ENCODE measurements at regions not wholly inside any gene's neighbourhood (a gene's known extent, or its start where the extent isn't known, plus 50 kb on each side); places are given as distances from the start of the nearest gene placed in this dataset.

DNA sequence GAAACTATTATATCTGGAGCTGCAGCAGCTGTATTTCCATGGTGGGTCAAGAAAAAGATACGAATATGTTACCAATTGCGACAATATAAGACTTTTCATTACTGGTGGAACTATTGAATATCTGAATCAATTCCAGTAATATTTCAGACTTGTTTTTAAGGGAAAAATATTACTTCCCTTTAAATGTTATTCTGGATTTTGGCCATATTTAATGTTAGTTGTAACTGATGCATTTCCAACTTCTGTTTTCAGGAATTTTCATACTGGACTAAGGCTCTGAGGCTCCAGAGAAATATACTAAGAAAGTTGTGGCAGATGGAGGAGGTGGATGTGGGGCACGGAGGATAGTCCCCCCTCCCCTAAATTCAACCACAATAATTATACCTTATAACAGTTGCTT is 555.2 kb upstream of the SETBP1 start:
- WGBS, 2 experiments (ENCODE audit: insufficient coverage in 1 of 2, insufficient read length in 1 of 2) = 93 to 100% methylated on average over 2 to 3 of the region's 3 CpGs
- H3K27ac ChIP-seq (ENCODE audit: low read depth, low read length) = no peak overlapping the region
- H3K9ac ChIP-seq (ENCODE audit: extremely low read depth, low read length, poor library complexity, severe bottlenecking) = no peak overlapping the region
- H3K27me3 ChIP-seq (ENCODE audit: control insufficient read depth, insufficient read depth, low read length, poor library complexity, severe bottlenecking) = no peaks in the 10 kb centered on the region
- TF ChIP-seq, protein P1, sequence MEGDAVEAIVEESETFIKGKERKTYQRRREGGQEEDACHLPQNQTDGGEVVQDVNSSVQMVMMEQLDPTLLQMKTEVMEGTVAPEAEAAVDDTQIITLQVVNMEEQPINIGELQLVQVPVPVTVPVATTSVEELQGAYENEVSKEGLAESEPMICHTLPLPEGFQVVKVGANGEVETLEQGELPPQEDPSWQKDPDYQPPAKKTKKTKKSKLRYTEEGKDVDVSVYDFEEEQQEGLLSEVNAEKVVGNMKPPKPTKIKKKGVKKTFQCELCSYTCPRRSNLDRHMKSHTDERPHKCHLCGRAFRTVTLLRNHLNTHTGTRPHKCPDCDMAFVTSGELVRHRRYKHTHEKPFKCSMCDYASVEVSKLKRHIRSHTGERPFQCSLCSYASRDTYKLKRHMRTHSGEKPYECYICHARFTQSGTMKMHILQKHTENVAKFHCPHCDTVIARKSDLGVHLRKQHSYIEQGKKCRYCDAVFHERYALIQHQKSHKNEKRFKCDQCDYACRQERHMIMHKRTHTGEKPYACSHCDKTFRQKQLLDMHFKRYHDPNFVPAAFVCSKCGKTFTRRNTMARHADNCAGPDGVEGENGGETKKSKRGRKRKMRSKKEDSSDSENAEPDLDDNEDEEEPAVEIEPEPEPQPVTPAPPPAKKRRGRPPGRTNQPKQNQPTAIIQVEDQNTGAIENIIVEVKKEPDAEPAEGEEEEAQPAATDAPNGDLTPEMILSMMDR (conservative IDR thresholded peaks at IDR 0.05) = no peak
- H3K4me1 ChIP-seq (ENCODE audit: control insufficient read depth, insufficient read depth, low read length) = no peaks in the 10 kb centered on the region
- DNase-seq = no peak
- H3K4me3 ChIP-seq (ENCODE audit: low read length) = no peak overlapping the region
- Mint-ChIP-seq H3K36me3 (ENCODE audit: low read depth) (no peaks in the 10 kb centered on the region), H3K4me1 (no peaks in the 10 kb centered on the region), H3K4me3 (no peak overlapping the region), H3K27me3 (ENCODE audit: insufficient read depth) (no peaks in the 10 kb centered on the region), H3K27ac (no peak overlapping the region), H3K9me3 (no peaks in the 10 kb centered on the region)
- H3K9me3 ChIP-seq (ENCODE audit: control insufficient read depth, low read length) = no peaks in the 10 kb centered on the region
- no peaks in the 10 kb centered on the region for H3K36me3 ChIP-seq (ENCODE audit: control insufficient read depth, insufficient read depth, low read length)

DNA sequence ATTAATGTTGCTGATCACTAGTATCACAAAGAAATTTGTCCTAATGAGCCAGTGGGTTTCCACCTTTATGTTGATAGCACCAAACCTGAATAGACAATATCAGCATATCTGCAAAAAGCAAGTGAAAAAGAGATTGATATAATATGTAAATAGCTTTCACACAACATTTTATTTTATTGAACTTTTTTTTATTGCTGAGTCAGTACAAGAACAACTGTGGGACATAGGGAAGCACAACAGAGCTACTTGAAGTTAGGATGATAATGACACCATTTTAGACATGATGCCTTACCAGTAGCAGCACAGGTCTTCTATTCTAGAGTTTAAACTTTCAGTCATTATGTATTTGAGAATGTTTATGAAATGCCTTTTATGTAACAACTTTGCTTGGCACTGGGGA is 554.1 kb upstream of the SETBP1 start:
- H3K9me3 ChIP-seq (ENCODE audit: control insufficient read depth, low read length) = no peaks in the 10 kb centered on the region
- H3K27ac ChIP-seq (ENCODE audit: low read depth, low read length) = no peak overlapping the region
- H3K27me3 ChIP-seq (ENCODE audit: control insufficient read depth, insufficient read depth, low read length, poor library complexity, severe bottlenecking) = no peaks in the 10 kb centered on the region
- H3K9ac ChIP-seq (ENCODE audit: extremely low read depth, low read length, poor library complexity, severe bottlenecking) = no peak overlapping the region
- Mint-ChIP-seq H3K36me3 (ENCODE audit: low read depth) (no peaks in the 10 kb centered on the region), H3K9me3 (no peaks in the 10 kb centered on the region), H3K27ac (no peak overlapping the region), H3K27me3 (ENCODE audit: insufficient read depth) (no peaks in the 10 kb centered on the region), H3K4me3 (no peak overlapping the region), H3K4me1 (no peaks in the 10 kb centered on the region)
- H3K4me3 ChIP-seq (ENCODE audit: low read length) = no peak overlapping the region
- TF ChIP-seq, protein P1 (conservative IDR thresholded peaks at IDR 0.05) = no peak
- no peaks in the 10 kb centered on the region for H3K36me3 ChIP-seq (ENCODE audit: control insufficient read depth, insufficient read depth, low read length)
- DNase-seq = no peak
- no peaks in the 10 kb centered on the region for H3K4me1 ChIP-seq (ENCODE audit: control insufficient read depth, insufficient read depth, low read length)

DNA sequence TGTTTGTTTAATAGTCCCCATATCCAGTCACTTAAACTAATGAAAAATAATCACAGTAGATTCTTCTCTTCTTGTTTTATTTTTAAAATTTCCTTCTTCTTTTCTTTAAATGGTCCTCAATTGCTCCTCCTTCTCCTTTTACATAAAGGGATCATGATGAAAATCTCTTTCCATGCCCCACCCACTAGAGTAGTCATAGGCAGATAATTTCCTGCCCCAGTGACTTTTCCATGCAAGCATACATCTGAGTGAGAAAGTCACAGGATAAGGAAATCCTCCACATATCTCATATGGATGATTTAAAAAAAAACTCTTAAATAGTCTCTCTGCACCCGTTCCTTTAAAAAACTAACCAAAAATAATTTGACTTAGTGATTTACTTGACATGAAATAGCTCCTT is 552.3 kb upstream of the SETBP1 start:
- Histone ChIP-seq H3K4me1 (ENCODE audit: control insufficient read depth, insufficient read depth, low read length) (no peaks in the 10 kb centered on the region), H3K27ac (ENCODE audit: low read depth, low read length) (no peak overlapping the region), H3K9ac (ENCODE audit: extremely low read depth, low read length, poor library complexity, severe bottlenecking) (no peak overlapping the region), H3K36me3 (ENCODE audit: control insufficient read depth, insufficient read depth, low read length) (no peaks in the 10 kb centered on the region), H3K9me3 (ENCODE audit: control insufficient read depth, low read length) (no peaks in the 10 kb centered on the region), H3K4me3 (ENCODE audit: low read length) (no peak overlapping the region), H3K27me3 (ENCODE audit: control insufficient read depth, insufficient read depth, low read length, poor library complexity, severe bottlenecking) (no peaks in the 10 kb centered on the region)
- no peak for DNase-seq
- H3K4me3 Mint-ChIP-seq = no peak overlapping the region
- H3K4me1 Mint-ChIP-seq = no peaks in the 10 kb centered on the region
- no peaks in the 10 kb centered on the region for H3K9me3 Mint-ChIP-seq
- no peaks in the 10 kb centered on the region for H3K27me3 Mint-ChIP-seq (ENCODE audit: insufficient read depth)
- no CpG with 5 or more reads among the region's 1 CpG for WGBS, 2 experiments (ENCODE audit: insufficient coverage in 1 of 2, insufficient read length in 1 of 2)
- TF ChIP-seq, protein P1 (conservative IDR thresholded peaks at IDR 0.05) = no peak
- no peak overlapping the region for H3K27ac Mint-ChIP-seq
- no peaks in the 10 kb centered on the region for H3K36me3 Mint-ChIP-seq (ENCODE audit: low read depth)

Data from endodermal cell (in vitro differentiated cells).